Endodermal cell (in vitro differentiated cells): ENCODE measurements at regions not wholly inside any gene's neighbourhood (a gene's known extent, or its start where the extent isn't known, plus 50 kb on each side); places are given as distances from the start of the nearest gene placed in this dataset.

Experiments used
- DNase-seq: peaks from one replicate; pipeline ENCODE4 v3.0.0-alpha.2; 2017
- H3K27ac ChIP-seq: 2 replicates; pipeline ENCODE4 v1.5.1; 2013; ENCODE audit warnings: mild to moderate bottlenecking, low read depth, low read length, moderate library complexity
- H3K27me3 ChIP-seq: 2 replicates; pipeline ENCODE4 v1.6.1; 2013; ENCODE audit warnings: mild to moderate bottlenecking, low read length, moderate library complexity; ENCODE audit not compliant: insufficient read depth, control insufficient read depth, poor library complexity, severe bottlenecking
- H3K36me3 ChIP-seq: 2 replicates; pipeline ENCODE4 v1.7.0; 2013; ENCODE audit warnings: mild to moderate bottlenecking, low read length, moderate library complexity; ENCODE audit not compliant: control insufficient read depth, insufficient read depth
- H3K4me1 ChIP-seq: one replicate; pipeline ENCODE4 v1.7.0; 2013; ENCODE audit warnings: low read length; ENCODE audit not compliant: control insufficient read depth, insufficient read depth
- H3K4me3 ChIP-seq: 2 replicates; pipeline ENCODE4 v1.5.1; 2013; ENCODE audit warnings: mild to moderate bottlenecking, low read length, moderate library complexity
- H3K9ac ChIP-seq: 2 replicates; pipeline ENCODE4 v1.6.1; 2013; ENCODE audit warnings: mild to moderate bottlenecking, low read length, moderate library complexity; ENCODE audit not compliant: poor library complexity, severe bottlenecking; ENCODE audit errors: extremely low read depth
- H3K9me3 ChIP-seq: 2 replicates; pipeline ENCODE4 v1.6.1; 2013; ENCODE audit warnings: mild to moderate bottlenecking, low read length, moderate library complexity; ENCODE audit not compliant: control insufficient read depth
- H3K27ac Mint-ChIP-seq: 2 replicates; pipeline ENCODE4 v1.8.0; 2020; ENCODE audit warnings: mixed read lengths
- H3K27me3 Mint-ChIP-seq: 2 replicates; pipeline ENCODE4 v1.8.0; 2021; ENCODE audit warnings: mild to moderate bottlenecking, mixed read lengths; ENCODE audit not compliant: insufficient read depth
- H3K36me3 Mint-ChIP-seq: 2 replicates; pipeline ENCODE4 v1.8.0; 2020; ENCODE audit warnings: low read depth, mixed read lengths
- H3K4me1 Mint-ChIP-seq: 2 replicates; pipeline ENCODE4 v1.8.0; 2020; ENCODE audit warnings: mixed read lengths
- H3K4me3 Mint-ChIP-seq: 2 replicates; pipeline ENCODE4 v1.8.0; 2020; ENCODE audit warnings: mild to moderate bottlenecking, moderate library complexity, mixed read lengths
- H3K9me3 Mint-ChIP-seq: 2 replicates; pipeline ENCODE4 v1.8.0; 2020; ENCODE audit warnings: mild to moderate bottlenecking, mixed read lengths
- WGBS, 2 experiments: methylation state at CpG; one replicate each; pipeline versions ENCODE4 v1.1.5 to v1.1.7; 2013; ENCODE audit warnings: missing lambda C conversion rate in 2 of 2, mixed read lengths in 1 of 2; ENCODE audit not compliant: insufficient coverage in 1 of 2, insufficient read length in 1 of 2; 5-methylcytosine and 5-hydroxymethylcytosine counted together
- TF ChIP-seq, protein P1 (sequence below): fragments of 200-600 bp; sonication (generic); conservative IDR thresholded peaks from 2 replicates; pipeline ENCODE4 v1.5.0; 2021; ENCODE audit warnings: antibody characterized with exemption, mild to moderate bottlenecking

DNA sequence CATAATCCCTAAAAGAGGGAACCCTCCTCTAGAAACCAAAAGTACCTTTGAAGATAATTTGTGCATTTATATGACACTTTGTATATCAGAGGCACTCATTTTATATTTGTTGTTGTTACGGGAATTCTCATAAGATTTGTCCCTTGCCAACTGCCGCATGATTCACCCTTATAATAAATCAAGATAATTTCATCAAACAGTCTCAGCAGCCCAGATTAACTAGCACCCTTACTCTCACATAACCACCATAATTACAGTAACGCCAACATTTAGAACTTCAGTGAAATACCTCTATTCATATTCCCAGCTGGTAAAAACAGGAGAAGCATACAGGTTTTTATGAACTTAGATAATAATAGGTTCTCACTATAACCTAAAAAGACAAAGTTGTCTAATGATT, 271.9 kb downstream of the LRRC3B start:
- 87 to 100% methylated on average over 1 to 3 of the region's 3 CpGs for WGBS, 2 experiments
- Mint-ChIP-seq H3K27me3 (no peaks in the 10 kb centered on the region), H3K27ac (no peak overlapping the region), H3K4me1 (no peaks in the 10 kb centered on the region), H3K36me3 (no peaks in the 10 kb centered on the region), H3K9me3 (peaks cover 1% of the 10 kb centered on the region), H3K4me3 (no peak overlapping the region)
- no peak for DNase-seq
- H3K4me1 ChIP-seq = no peaks in the 10 kb centered on the region
- no peaks in the 10 kb centered on the region for H3K36me3 ChIP-seq
- H3K27me3 ChIP-seq = no peaks in the 10 kb centered on the region
- TF ChIP-seq, protein P1, sequence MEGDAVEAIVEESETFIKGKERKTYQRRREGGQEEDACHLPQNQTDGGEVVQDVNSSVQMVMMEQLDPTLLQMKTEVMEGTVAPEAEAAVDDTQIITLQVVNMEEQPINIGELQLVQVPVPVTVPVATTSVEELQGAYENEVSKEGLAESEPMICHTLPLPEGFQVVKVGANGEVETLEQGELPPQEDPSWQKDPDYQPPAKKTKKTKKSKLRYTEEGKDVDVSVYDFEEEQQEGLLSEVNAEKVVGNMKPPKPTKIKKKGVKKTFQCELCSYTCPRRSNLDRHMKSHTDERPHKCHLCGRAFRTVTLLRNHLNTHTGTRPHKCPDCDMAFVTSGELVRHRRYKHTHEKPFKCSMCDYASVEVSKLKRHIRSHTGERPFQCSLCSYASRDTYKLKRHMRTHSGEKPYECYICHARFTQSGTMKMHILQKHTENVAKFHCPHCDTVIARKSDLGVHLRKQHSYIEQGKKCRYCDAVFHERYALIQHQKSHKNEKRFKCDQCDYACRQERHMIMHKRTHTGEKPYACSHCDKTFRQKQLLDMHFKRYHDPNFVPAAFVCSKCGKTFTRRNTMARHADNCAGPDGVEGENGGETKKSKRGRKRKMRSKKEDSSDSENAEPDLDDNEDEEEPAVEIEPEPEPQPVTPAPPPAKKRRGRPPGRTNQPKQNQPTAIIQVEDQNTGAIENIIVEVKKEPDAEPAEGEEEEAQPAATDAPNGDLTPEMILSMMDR = no peak
- no peak overlapping the region for H3K9ac ChIP-seq
- H3K9me3 ChIP-seq = no peaks in the 10 kb centered on the region
- H3K4me3 ChIP-seq = no peak overlapping the region
- H3K27ac ChIP-seq = no peak overlapping the region

DNA sequence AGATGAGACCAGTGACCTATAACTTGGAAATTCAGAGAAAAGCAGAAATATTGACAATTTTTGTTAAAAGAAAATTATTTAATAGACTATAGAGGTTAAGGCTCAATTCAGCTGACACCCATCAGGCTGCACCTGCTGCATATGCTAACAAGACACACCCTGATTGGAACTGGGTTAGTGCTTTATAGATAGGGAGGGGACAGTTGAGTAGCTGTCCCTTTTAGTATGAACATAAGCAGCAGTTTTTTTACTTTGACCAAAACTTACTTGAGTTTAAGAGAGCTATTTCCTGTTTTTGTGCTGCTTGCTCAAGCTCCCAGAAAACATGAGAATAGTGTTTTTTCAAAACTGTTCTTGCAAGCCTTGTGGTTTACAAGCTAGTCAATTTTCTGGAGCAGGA, 292.6 kb downstream of the LRRC3B start:
- no peak overlapping the region for H3K27ac Mint-ChIP-seq
- Histone ChIP-seq H3K27ac (no peak overlapping the region), H3K4me3 (no peak overlapping the region), H3K9ac (no peak overlapping the region), H3K36me3 (no peaks in the 10 kb centered on the region), H3K4me1 (no peaks in the 10 kb centered on the region), H3K27me3 (no peaks in the 10 kb centered on the region), H3K9me3 (no peaks in the 10 kb centered on the region)
- H3K4me3 Mint-ChIP-seq = no peak overlapping the region
- peaks cover 3% of the 10 kb centered on the region for H3K9me3 Mint-ChIP-seq
- DNase-seq = no peak
- TF ChIP-seq, protein P1 = no peak
- no peaks in the 10 kb centered on the region for H3K27me3 Mint-ChIP-seq
- H3K36me3 Mint-ChIP-seq = no peaks in the 10 kb centered on the region
- H3K4me1 Mint-ChIP-seq = no peaks in the 10 kb centered on the region

DNA sequence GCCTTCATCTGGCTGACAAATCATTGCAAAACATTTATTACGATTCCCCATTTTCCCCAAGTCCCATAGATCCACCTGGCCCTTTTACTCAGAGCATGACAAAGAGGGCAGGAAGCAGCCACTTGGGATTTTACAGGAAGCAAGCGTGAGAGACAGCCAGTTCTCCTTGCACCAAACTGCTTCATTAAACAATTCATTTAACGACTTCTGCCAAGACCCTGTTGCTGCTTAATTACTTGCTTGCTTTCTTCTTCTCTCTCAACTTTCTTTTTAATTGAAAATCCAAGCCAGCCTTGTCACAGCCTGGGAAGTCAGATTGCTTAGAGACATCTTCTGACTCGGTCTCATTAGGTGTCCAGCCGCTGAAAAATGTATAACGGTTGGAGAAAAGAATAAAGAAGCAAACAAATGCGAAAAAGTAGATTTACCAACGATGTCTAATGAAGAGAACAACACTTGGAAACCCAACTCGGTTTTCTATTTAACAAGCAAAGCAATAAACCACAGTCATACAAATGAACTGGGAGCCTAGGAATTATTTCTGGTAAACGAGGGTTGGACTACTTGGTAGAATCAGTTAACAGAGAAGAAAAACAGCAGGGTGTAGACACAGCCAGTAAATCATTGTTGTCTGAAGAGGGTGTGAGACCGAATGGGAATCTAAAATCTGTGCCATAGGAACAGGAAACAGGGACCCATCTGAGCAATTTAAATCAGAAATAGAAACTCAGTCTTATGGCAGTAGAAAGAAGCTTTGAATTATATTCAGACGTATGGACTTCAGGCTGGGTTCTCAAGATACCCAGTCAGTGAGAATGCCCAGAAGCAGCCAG, 298.3 kb downstream of the LRRC3B start:
- peaks cover 3% of the 10 kb centered on the region for H3K9me3 Mint-ChIP-seq
- Histone ChIP-seq H3K4me3 (no peak overlapping the region), H3K9me3 (no peaks in the 10 kb centered on the region), H3K27me3 (no peaks in the 10 kb centered on the region), H3K4me1 (no peaks in the 10 kb centered on the region), H3K36me3 (no peaks in the 10 kb centered on the region), H3K27ac (peak overlapping the region; percentile 68), H3K9ac (no peak overlapping the region)
- 80% methylated on average over 8 to 12 of the region's 12 CpGs for WGBS, 2 experiments
- H3K4me1 Mint-ChIP-seq = peaks cover 10% of the 10 kb centered on the region
- TF ChIP-seq, protein P1 = no peak
- H3K27me3 Mint-ChIP-seq = no peaks in the 10 kb centered on the region
- no peak overlapping the region for H3K4me3 Mint-ChIP-seq
- no peak overlapping the region for H3K27ac Mint-ChIP-seq
- DNase-seq = no peak
- no peaks in the 10 kb centered on the region for H3K36me3 Mint-ChIP-seq
